ENCODE measurements at regions not wholly inside any gene's neighbourhood (a gene's known extent, or its start where the extent isn't known, plus 50 kb on each side); places are given as distances from the start of the nearest gene placed in this dataset.

GRCh38 chr13:65892859-65893258 is 1337.3 kb downstream of the PCDH9 start:
- no peak for TF ChIP-seq CTCF (IDR thresholded peaks at IDR 0.05 in 2 of 3, conservative IDR thresholded peaks at IDR 0.05 in 1 of 3; ENCODE audit: borderline replicate concordance in 1 of 3, insufficient read depth in 1 of 3, low read depth in 2 of 3, low read length in 2 of 3)
- no peak for TF ChIP-seq EZH2 (IDR thresholded peaks at IDR 0.05)
- no peak for TF ChIP-seq FOSL1 (IDR thresholded peaks at IDR 0.05; ENCODE audit: low read depth)
- no peak for TF ChIP-seq SP1 (IDR thresholded peaks at IDR 0.05; ENCODE audit: low read depth)
- TF ChIP-seq POLR2A (IDR thresholded peaks at IDR 0.05; ENCODE audit: borderline replicate concordance, extremely low read depth, insufficient read depth, insufficient read length): no peak
- no peak for TF ChIP-seq JUND (IDR thresholded peaks at IDR 0.05)
- no peak for TF ChIP-seq EZH2phosphoT487 (IDR thresholded peaks at IDR 0.05; ENCODE audit: borderline replicate concordance)
- no peak for TF ChIP-seq MAX (IDR thresholded peaks at IDR 0.05)
- no peak for TF ChIP-seq ZBTB33 (IDR thresholded peaks at IDR 0.05; ENCODE audit: extremely low read depth, insufficient replicate concordance, low read length)

Measured in HCT116 (cell line).